HFF-Myc (cell line): ENCODE measurements at regions not wholly inside any gene's neighbourhood (a gene's known extent, or its start where the extent isn't known, plus 50 kb on each side); places are given as distances from the start of the nearest gene placed in this dataset.

Experiments used
- DNase-seq: peaks from one replicate; pipeline ENCODE4 v3.0.0-alpha.2; 2011; ENCODE audit warnings: low read depth; ENCODE audit errors: extremely low read depth
- H3K4me3 ChIP-seq: replicated peaks from 2 replicates; pipeline ENCODE4 v1.5.1; 2011; ENCODE audit warnings: low read depth, mild to moderate bottlenecking, control low read depth, low read length
- CTCF ChIP-seq: IDR thresholded peaks from 2 replicates; pipeline ENCODE4 v1.5.1; 2012; ENCODE audit warnings: mild to moderate bottlenecking, low read depth, low read length, control low read depth; ENCODE audit errors: missing control alignments

GRCh38 chr18:38445804-38446145 lies 880.2 kb upstream of the CELF4 start:
- no peak for TF ChIP-seq CTCF
- no peak overlapping the region for H3K4me3 ChIP-seq
- DNase-seq = no peak

DNA sequence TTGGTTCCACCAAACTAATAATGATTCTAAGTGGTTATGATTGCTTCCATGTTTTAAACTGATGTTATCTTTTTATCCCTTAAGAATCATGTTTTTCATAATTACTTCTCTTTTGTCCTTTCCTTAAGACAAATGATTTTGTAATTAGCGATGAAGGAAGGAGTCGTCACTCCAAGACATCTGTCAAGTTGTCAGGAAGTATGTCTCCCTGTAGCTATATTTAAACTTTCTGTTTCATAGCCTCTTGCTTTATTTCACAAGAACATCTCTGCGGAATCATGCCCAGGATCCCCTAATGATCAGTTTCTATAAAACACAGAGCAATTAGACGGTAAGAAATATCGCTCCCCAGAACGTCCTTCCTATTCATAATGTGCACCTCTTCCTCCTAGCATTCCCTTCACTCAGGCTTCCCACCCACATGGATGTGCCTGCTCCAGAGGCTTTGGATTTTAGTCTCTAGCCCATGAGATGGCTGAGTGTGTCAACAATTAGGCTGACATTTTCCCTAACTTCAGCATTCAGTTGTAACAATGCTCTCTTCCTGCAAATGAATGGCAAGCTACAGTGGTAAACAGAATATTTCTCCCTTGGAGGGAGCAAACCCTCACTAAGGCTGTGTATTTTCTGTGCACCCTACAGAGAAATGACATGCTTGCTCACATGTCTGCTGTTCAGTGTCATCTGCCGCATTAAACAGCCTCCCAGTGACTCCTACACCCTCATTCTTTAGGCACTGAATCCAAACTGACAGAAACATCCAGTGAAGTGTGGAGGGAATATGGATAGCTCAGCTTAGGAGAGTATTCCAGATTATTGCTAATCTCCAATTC lies 879.6 kb upstream of the CELF4 start:
- DNase-seq = no peak
- TF ChIP-seq CTCF = no peak
- no peak overlapping the region for H3K4me3 ChIP-seq

- no peak for DNase-seq
These were observed 862.1 kb upstream of the CELF4 start for GRCh38 chr18:38427736-38428135.

DNA sequence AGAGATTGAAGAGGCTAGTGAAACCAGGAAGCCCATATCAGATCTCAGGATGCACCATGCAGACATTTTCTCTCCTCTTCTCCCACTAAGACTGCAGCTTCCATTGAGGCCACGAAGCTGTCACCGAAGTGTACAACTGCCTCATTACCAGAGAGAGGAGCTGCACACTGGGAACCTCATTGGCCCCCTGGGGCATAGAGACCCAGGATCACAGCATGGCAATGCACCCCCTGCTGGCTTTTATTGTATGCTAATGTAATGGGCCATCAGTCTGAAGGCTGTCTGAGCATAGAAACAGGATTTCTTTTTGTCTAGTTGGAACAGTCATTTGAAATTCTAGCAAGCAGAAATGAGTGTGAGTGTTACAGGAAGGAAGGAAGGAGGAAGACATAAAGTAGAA lies 861.6 kb upstream of the CELF4 start:
- no peak overlapping the region for H3K4me3 ChIP-seq
- TF ChIP-seq CTCF = no peak
- no peak for DNase-seq

More at GRCh38 chr18:38427736-38428135, 862.1 kb upstream of the CELF4 start:
- H3K4me3 ChIP-seq = no peak overlapping the region
- no peak for TF ChIP-seq CTCF

GRCh38 chr18:38421872-38422615 lies 856.4 kb upstream of the CELF4 start:
- no peak for TF ChIP-seq CTCF
- no peak for DNase-seq

GRCh38 chr18:38421021-38421420 lies 855.4 kb upstream of the CELF4 start:
- no peak overlapping the region for H3K4me3 ChIP-seq
- no peak for TF ChIP-seq CTCF
- DNase-seq = no peak

More at GRCh38 chr18:38421872-38422615, 856.4 kb upstream of the CELF4 start:
- no peak overlapping the region for H3K4me3 ChIP-seq

- H3K4me3 ChIP-seq = no peak overlapping the region
- TF ChIP-seq CTCF = no peak
- DNase-seq = no peak
These were observed 855.0 kb upstream of the CELF4 start for GRCh38 chr18:38420611-38421010.
